Neural cell (in vitro differentiated cells): ENCODE measurements at regions not wholly inside any gene's neighbourhood (a gene's known extent, or its start where the extent isn't known, plus 50 kb on each side); places are given as distances from the start of the nearest gene placed in this dataset.

ENCODE experiments used
- EP300 ChIP-seq: fragments of 450-650 bp; conservative IDR thresholded peaks from 2 replicates; pipeline ENCODE4 v1.6.1; 2014; ENCODE audit warnings: antibody characterized with exemption, mild to moderate bottlenecking, moderate library complexity; ENCODE audit not compliant: poor library complexity, severe bottlenecking
- EZH2 ChIP-seq: fragments of 200-600, 300-800 bp; shearing (Covaris generic), sonication (generic); IDR thresholded peaks from 2 replicates; pipeline ENCODE4 v1.6.1; 2014; ENCODE audit warnings: antibody characterized with exemption, low read length, borderline replicate concordance, mild to moderate bottlenecking; ENCODE audit not compliant: insufficient read depth, poor library complexity, severe bottlenecking
- MXI1 ChIP-seq: fragments of 450-650 bp; conservative IDR thresholded peaks from 2 replicates; pipeline ENCODE4 v1.6.1; 2014; ENCODE audit warnings: antibody characterized with exemption, mild to moderate bottlenecking; ENCODE audit not compliant: poor library complexity, severe bottlenecking
- RAD21 ChIP-seq: fragments of 450-650 bp; conservative IDR thresholded peaks from 2 replicates; pipeline ENCODE4 v1.6.1; 2014; ENCODE audit warnings: antibody characterized with exemption, mild to moderate bottlenecking, moderate library complexity
- TAF1 ChIP-seq: IDR thresholded peaks from 2 replicates; pipeline ENCODE4 v1.6.1; 2012; ENCODE audit warnings: low read depth
- TF ChIP-seq, protein P1 (sequence below): fragments of 450-650 bp; IDR thresholded peaks from 2 replicates; pipeline ENCODE4 v1.5.1; 2014; ENCODE audit warnings: antibody characterized with exemption, mild to moderate bottlenecking, moderate library complexity; ENCODE audit not compliant: poor library complexity, severe bottlenecking

- TF ChIP-seq, protein P1, sequence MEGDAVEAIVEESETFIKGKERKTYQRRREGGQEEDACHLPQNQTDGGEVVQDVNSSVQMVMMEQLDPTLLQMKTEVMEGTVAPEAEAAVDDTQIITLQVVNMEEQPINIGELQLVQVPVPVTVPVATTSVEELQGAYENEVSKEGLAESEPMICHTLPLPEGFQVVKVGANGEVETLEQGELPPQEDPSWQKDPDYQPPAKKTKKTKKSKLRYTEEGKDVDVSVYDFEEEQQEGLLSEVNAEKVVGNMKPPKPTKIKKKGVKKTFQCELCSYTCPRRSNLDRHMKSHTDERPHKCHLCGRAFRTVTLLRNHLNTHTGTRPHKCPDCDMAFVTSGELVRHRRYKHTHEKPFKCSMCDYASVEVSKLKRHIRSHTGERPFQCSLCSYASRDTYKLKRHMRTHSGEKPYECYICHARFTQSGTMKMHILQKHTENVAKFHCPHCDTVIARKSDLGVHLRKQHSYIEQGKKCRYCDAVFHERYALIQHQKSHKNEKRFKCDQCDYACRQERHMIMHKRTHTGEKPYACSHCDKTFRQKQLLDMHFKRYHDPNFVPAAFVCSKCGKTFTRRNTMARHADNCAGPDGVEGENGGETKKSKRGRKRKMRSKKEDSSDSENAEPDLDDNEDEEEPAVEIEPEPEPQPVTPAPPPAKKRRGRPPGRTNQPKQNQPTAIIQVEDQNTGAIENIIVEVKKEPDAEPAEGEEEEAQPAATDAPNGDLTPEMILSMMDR: no peak
- no peak for TF ChIP-seq EP300
- TF ChIP-seq MXI1: no peak
- no peak for TF ChIP-seq RAD21
- TF ChIP-seq EZH2: no peak
- TF ChIP-seq TAF1: no peak
These were observed 249.8 kb downstream of the SAMD5 start for GRCh38 chr6:147758303-147758702.
